ENCODE measurements at regions not wholly inside any gene's neighbourhood (a gene's known extent, or its start where the extent isn't known, plus 50 kb on each side); places are given as distances from the start of the nearest gene placed in this dataset.

DNA sequence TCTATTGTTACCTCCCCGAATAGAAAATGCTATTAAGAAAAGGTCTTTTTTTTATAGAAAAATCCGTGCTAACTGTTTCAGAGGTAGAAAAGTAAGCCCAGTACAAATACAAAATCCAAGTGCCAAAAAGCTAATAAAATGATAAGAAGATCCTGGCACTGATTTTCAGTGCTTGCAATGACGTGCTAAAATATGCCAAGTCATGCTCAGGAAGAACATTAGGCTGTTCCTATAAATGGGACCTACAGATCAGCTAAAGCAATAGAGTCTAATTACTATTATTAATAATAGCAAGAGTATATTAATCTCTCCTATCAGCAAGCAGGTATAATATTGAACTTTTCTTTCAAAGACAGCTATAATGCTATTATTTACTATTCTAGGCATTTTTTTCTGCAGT lies 305.8 kb downstream of the PPARGC1A start:
- TF ChIP-seq ZZZ3 (IDR thresholded peaks at IDR 0.05) = no peak
- TF ChIP-seq, protein P1, sequence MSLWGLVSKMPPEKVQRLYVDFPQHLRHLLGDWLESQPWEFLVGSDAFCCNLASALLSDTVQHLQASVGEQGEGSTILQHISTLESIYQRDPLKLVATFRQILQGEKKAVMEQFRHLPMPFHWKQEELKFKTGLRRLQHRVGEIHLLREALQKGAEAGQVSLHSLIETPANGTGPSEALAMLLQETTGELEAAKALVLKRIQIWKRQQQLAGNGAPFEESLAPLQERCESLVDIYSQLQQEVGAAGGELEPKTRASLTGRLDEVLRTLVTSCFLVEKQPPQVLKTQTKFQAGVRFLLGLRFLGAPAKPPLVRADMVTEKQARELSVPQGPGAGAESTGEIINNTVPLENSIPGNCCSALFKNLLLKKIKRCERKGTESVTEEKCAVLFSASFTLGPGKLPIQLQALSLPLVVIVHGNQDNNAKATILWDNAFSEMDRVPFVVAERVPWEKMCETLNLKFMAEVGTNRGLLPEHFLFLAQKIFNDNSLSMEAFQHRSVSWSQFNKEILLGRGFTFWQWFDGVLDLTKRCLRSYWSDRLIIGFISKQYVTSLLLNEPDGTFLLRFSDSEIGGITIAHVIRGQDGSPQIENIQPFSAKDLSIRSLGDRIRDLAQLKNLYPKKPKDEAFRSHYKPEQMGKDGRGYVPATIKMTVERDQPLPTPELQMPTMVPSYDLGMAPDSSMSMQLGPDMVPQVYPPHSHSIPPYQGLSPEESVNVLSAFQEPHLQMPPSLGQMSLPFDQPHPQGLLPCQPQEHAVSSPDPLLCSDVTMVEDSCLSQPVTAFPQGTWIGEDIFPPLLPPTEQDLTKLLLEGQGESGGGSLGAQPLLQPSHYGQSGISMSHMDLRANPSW (CRISPR knock-in tag; IDR thresholded peaks at IDR 0.05) = no peak
- TF ChIP-seq, protein P2, sequence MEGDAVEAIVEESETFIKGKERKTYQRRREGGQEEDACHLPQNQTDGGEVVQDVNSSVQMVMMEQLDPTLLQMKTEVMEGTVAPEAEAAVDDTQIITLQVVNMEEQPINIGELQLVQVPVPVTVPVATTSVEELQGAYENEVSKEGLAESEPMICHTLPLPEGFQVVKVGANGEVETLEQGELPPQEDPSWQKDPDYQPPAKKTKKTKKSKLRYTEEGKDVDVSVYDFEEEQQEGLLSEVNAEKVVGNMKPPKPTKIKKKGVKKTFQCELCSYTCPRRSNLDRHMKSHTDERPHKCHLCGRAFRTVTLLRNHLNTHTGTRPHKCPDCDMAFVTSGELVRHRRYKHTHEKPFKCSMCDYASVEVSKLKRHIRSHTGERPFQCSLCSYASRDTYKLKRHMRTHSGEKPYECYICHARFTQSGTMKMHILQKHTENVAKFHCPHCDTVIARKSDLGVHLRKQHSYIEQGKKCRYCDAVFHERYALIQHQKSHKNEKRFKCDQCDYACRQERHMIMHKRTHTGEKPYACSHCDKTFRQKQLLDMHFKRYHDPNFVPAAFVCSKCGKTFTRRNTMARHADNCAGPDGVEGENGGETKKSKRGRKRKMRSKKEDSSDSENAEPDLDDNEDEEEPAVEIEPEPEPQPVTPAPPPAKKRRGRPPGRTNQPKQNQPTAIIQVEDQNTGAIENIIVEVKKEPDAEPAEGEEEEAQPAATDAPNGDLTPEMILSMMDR (IDR thresholded peaks at IDR 0.05 in 2 of 3, conservative IDR thresholded peaks at IDR 0.05 in 1 of 3; ENCODE audit: insufficient read depth in 2 of 3, low read depth in 1 of 3, low read length in 3 of 3) = no peak
- no peak for TF ChIP-seq POLR2AphosphoS5 (IDR thresholded peaks at IDR 0.05; ENCODE audit: control insufficient read depth, insufficient read depth, low read depth, low read length)

All from K562 (cell line).